C4-2B (cell line): ENCODE measurements at regions not wholly inside any gene's neighbourhood (a gene's known extent, or its start where the extent isn't known, plus 50 kb on each side); places are given as distances from the start of the nearest gene placed in this dataset.

Source experiments
- H3K27ac ChIP-seq: fragments of 450-650 bp; 2 replicates; pipeline ENCODE4 v1.5.1; 2017
- ZFX ChIP-seq: fragments of 450-650 bp; IDR thresholded peaks from 2 replicates; pipeline ENCODE4 v1.6.1; 2017
- TF ChIP-seq, protein P1 (sequence below): fragments of 450-650 bp; conservative IDR thresholded peaks from 2 replicates; pipeline ENCODE4 v1.5.1; 2017; ENCODE audit warnings: mild to moderate bottlenecking

DNA sequence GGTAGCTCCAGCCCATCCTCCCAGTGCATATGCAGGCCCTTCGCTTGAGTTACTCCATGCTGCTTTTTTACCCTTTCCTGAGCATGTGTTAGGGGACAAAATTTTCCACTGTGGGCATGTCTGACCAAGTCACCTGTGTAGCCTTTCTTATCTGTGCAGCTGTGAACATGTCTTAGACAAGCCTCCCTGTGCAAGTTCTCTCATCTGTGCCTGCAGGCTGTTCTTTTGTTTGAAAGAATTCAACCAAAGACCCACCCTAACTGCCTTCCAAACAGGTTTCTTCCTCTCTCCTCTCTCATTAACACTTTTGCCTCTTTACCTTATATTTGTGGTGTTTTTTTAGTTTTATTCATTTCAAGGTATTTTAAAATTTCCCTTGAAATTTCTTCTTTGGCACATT is 53.2 kb upstream of the SPIN4 start:
- TF ChIP-seq, protein P1, sequence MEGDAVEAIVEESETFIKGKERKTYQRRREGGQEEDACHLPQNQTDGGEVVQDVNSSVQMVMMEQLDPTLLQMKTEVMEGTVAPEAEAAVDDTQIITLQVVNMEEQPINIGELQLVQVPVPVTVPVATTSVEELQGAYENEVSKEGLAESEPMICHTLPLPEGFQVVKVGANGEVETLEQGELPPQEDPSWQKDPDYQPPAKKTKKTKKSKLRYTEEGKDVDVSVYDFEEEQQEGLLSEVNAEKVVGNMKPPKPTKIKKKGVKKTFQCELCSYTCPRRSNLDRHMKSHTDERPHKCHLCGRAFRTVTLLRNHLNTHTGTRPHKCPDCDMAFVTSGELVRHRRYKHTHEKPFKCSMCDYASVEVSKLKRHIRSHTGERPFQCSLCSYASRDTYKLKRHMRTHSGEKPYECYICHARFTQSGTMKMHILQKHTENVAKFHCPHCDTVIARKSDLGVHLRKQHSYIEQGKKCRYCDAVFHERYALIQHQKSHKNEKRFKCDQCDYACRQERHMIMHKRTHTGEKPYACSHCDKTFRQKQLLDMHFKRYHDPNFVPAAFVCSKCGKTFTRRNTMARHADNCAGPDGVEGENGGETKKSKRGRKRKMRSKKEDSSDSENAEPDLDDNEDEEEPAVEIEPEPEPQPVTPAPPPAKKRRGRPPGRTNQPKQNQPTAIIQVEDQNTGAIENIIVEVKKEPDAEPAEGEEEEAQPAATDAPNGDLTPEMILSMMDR: no peak
- TF ChIP-seq ZFX: no peak

DNA sequence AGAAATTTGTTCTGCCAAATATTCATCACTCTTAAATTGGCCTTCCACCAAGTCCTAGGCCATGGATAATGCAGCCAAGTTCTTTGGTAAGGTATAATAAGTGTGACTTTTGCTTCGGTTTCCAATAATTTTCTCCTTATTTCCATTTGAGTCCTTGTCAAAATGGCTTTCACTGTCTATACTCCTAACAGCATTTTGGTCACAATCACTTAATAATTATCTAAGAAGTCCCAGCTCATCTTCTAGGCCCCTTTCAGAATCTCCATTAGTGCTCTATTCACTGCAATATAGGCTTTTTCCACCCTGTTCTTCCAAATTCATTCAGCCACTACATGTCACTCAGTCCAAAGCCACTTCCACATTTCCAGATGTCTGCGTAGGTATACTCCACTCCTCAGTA is 51.0 kb upstream of the SPIN4 start:
- no peak overlapping the region for H3K27ac ChIP-seq
- TF ChIP-seq, protein P1: no peak
- no peak for TF ChIP-seq ZFX

More for the DNA sequence above, 53.2 kb upstream of the SPIN4 start:
- no peak overlapping the region for H3K27ac ChIP-seq
